SK-N-DZ (cell line): ENCODE measurements at regions not wholly inside any gene's neighbourhood (a gene's known extent, or its start where the extent isn't known, plus 50 kb on each side); places are given as distances from the start of the nearest gene placed in this dataset.

Experiments
- DNase-seq: peaks from one replicate; pipeline ENCODE4 v3.0.0-alpha.2; 2015; ENCODE audit warnings: low spot score
- small RNA-seq, 2 experiments: library from RNA; depleted of rRNA; stranded (forward); fragments of <200 nt; gene quantifications; one replicate each; pipeline ENCODE3, GENCODE V24; 2014

DNA sequence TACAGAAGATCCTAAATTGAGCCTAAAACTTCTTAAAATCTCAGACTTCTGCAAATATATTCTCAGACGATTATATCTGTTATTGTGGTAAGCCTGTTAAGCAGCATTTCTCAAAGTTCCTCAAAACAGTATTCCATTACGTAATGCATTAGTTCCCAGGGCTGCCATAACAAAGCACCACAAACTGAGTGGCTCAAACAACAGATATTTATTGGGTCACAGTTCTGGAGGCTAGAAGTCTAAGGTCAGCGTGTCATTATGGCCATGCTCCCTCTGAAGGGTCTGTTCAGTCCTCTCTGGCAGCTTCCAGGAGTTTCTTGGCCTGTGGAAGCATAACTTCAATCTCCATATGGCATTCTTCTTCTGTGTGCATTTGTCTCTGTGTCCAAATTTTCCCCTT lies 103.5 kb upstream of the ST6GALNAC5 start:
- peak; percentile 20 for DNase-seq

DNA sequence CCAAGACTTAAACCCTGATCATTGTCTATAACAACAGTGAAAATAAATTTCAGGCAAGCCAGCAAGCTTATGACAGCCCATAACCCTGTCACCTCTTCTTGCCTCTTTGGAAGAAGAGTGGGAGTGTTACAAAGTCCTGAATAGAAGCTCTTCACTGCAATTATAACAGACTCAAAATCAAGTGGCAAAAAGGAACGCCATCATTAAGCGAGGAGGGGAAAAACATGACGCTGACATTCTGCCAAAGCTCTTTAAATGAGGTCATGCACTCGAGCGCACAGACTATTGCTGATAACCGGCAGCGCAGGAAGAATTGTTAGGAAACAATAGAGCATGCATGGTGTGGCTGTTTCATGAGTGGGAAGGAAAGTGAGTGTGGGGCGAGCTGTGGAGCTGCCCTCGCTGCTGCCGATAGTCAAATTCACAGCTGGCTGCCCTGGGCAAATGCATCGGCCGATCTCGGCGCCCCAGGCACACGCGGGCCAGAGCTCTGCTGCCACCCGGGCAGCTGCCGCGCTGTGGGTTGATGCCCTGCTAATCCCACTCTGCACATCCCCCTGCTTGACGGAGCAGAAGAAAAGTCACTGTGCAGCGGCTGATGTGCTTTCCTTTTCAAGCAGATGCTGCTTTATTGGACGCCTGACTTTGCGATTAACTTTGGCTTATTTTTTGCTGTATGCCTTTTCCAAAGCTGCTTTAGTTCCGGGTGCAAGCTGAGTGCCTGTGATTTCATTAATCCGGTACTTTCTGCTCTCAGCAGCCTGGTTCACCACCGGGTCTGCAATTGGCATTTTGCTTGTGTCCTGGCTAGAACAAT lies 102.4 kb upstream of the ST6GALNAC5 start:
- peak; percentile 18 for DNase-seq

DNA sequence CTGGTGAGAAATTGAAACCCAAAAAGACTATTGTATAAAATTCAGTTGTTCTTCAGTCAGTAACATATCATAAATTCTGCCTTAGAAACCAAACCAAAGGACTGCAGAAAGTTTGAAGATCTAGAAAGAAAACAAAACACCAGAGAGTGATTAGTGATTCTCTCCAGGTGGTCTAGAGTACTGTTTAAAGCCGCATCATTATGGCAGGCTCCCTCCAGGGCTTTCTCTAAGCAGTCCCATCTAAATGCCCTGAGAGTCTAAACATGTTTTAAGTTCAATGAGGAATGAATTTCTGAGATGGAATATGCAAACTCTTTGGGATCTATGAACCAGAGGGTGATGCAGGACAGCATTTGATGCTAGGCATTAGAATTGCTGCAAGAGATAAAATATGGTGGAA lies 100.9 kb upstream of the ST6GALNAC5 start:
- no peak for DNase-seq

- no peak for DNase-seq
Observed at GRCh38 chr1:76769911-76770310, 97.4 kb upstream of the ST6GALNAC5 start.

DNA sequence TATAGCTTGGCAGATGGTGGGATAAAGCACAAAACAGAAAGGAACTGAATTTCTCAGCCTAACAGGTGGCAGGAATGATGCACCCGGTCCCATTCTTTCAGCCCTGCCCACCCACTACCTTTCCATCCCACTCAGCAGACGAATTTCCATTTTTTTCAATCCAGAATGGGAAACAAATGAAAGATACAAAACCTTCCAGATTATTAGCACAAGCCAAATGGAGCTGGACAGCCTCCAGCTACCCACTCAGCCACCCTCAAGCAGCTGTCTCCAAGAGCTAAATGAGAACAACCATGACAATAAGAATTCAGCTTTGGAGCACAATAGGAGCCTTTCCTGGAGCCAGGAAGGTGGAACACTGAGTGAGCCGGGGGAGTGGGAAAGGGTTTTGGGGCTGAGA lies 96.3 kb upstream of the ST6GALNAC5 start:
- DNase-seq: no peak

DNA sequence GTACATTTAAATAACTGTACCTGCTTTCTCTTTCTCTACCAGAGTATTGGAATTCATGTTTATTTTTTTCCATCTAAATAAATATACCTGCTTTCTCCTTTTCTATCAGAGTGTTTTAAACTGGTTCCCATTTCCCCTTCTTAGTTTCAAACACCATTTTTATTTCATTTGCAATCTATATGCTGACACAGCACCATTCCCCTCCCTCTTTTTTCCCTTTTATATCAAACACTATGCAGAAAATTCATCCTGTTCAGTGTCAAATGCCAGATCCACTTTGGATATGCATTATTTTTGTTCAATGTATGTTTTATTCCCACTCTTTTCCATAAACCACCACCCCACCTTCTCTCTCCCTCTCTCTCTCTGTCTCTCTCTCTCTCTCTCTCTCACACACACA lies 85.8 kb upstream of the ST6GALNAC5 start:
- no peak for DNase-seq

- DNase-seq: no peak
Observed at GRCh38 chr1:76782809-76783208, 84.5 kb upstream of the ST6GALNAC5 start.

- DNase-seq: no peak
Observed at GRCh38 chr1:76784502-76784901, 82.8 kb upstream of the ST6GALNAC5 start.

DNA sequence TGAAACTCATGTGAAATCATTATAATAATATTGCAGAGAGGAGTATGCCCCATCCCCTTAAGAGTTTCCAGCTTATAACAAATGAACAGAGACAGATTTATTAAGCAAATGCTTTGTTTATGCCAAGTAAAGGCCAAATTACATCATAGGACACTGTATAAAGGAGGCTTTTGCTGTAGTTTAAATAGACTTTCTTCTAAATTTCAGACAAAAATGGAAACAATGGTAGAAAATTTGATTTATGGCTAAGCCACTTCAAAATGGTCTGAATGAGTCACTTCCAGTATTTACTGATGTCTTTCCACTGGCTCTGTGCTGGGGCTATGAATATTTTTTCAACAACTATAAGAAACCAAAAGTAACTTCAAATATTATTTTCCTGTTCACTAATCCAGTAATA lies 81.1 kb upstream of the ST6GALNAC5 start:
- no peak for DNase-seq

- DNase-seq: no peak
Observed at GRCh38 chr1:76793594-76793993, 73.7 kb upstream of the ST6GALNAC5 start.

DNA sequence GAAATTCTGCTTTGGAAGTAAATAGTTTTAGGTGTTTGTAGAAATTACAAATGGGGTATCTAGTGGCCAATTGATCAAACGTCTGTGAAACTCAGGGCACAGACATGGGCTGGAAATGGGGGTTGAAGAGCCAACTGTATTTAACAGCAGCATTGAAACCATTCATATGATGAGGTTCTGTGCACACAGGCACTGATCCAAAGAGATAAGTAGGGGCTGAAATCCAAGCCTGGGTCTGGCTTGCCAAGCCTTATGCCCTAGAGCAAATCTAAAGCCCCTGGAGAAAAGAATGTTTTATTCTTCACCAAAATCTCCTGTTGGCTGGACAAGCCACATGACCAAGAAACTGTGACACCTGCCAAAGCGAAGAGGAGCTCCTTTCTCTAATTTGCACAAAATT lies 67.6 kb upstream of the ST6GALNAC5 start:
- peak; percentile 13 for DNase-seq

DNA sequence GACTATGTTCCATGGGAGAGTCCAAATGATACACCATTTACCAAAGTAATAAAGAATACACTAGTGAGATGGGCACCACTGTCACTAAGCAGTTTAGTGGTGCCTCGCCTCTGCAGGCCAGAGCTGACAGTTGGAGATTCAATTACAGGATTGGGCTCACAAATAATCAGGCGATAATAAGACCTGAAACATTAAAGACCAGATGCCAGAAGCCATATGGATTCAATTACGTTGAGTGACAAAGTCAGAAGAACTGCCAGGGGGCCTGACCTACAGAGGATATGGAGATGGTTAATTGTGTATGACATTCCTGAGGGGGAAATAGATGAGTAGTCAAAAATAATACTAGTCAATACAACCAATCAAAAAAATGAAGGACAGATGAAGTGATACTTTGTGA lies 65.2 kb upstream of the ST6GALNAC5 start:
- DNase-seq: peak; percentile 87

GRCh38 chr1:76807543-76808260 lies 59.6 kb upstream of the ST6GALNAC5 start:
- DNase-seq: no peak

Small RNA genes lying in the stretch of these regions (small RNA-seq; reads per million reads assigned to genes)
- gene RNU6-161P: 0 reads per million in 2 experiments
